GM18498 (cell line): ENCODE measurements at regions not wholly inside any gene's neighbourhood (a gene's known extent, or its start where the extent isn't known, plus 50 kb on each side); places are given as distances from the start of the nearest gene placed in this dataset.
"Not testable (repeated sequence)": the region's sequence is repeated elsewhere in the genome, so short reads cannot be mapped to it uniquely, and the experiment has no call there.

ENCODE experiments used
- ATAC-seq: cut with Tn5 transposase; IDR thresholded peaks from one replicate; pipeline ENCODE4 v1.9.1; 2021; ENCODE audit warnings: mild to moderate bottlenecking, moderate library complexity; ENCODE audit not compliant: unreplicated experiment

- ATAC-seq, result no peak
Measured at GRCh38 chr14:106062502-106063272, 536.3 kb downstream of the TMEM121 start.

GRCh38 chr14:106067935-106068334 is 541.6 kb downstream of the TMEM121 start:
- ATAC-seq, result no peak

GRCh38 chr14:106069804-106070625 is 543.6 kb downstream of the TMEM121 start:
- ATAC-seq, result no peak

GRCh38 chr14:106080922-106081321 is 554.5 kb downstream of the TMEM121 start:
- no peak for ATAC-seq

- ATAC-seq, result not testable (repeated sequence)
Measured at GRCh38 chr14:106081721-106082120, 555.3 kb downstream of the TMEM121 start.

GRCh38 chr14:106083082-106083481 is 556.7 kb downstream of the TMEM121 start:
- no peak for ATAC-seq

- no peak for ATAC-seq
Measured at GRCh38 chr14:106087837-106088236, 561.5 kb downstream of the TMEM121 start.

- ATAC-seq, result not testable (repeated sequence)
Measured at GRCh38 chr14:106088860-106089259, 562.5 kb downstream of the TMEM121 start.

- no peak for ATAC-seq
Measured at GRCh38 chr14:106094654-106095189, 568.3 kb downstream of the TMEM121 start.

- ATAC-seq, result no peak
Measured at GRCh38 chr14:106107703-106108102, 581.3 kb downstream of the TMEM121 start.

GRCh38 chr14:106109337-106109736 is 583.0 kb downstream of the TMEM121 start:
- no peak for ATAC-seq

GRCh38 chr14:106115401-106115800 is 589.0 kb downstream of the TMEM121 start:
- ATAC-seq, result no peak

- not testable (repeated sequence) for ATAC-seq
Measured at GRCh38 chr14:106116339-106116930, 590.1 kb downstream of the TMEM121 start.

GRCh38 chr14:106120101-106120500 is 593.7 kb downstream of the TMEM121 start:
- ATAC-seq, result no peak

- no peak for ATAC-seq
Measured at GRCh38 chr14:106129274-106129673, 602.9 kb downstream of the TMEM121 start.

- ATAC-seq, result not testable (repeated sequence)
Measured at GRCh38 chr14:106129904-106130661, 603.7 kb downstream of the TMEM121 start.

GRCh38 chr14:106133126-106133525 is 606.7 kb downstream of the TMEM121 start:
- ATAC-seq, result not testable (repeated sequence)

- ATAC-seq, result no peak
Measured at GRCh38 chr14:106134886-106135285, 608.5 kb downstream of the TMEM121 start.

GRCh38 chr14:106141242-106142220 is 615.1 kb downstream of the TMEM121 start:
- no peak for ATAC-seq
